DMS 273 (cell line): ENCODE measurements at regions not wholly inside any gene's neighbourhood (a gene's known extent, or its start where the extent isn't known, plus 50 kb on each side); places are given as distances from the start of the nearest gene placed in this dataset.
"Not testable (repeated sequence)": the region's sequence is repeated elsewhere in the genome, so short reads cannot be mapped to it uniquely, and the experiment has no call there.

Source experiments
- DNase-seq: peaks from one replicate; lab custom pipeline; 2025; ENCODE audit not compliant: unreplicated experiment; lab: John Stamatoyannopoulos, UW

- DNase-seq = no peak
Measured at GRCh38 chr5:12204761-12205160, 300.5 kb upstream of the CTNND2 start.

GRCh38 chr5:12193536-12193935 lies 289.3 kb upstream of the CTNND2 start:
- no peak for DNase-seq

- DNase-seq = no peak
Measured at GRCh38 chr5:12183003-12183402, 278.8 kb upstream of the CTNND2 start.

- DNase-seq = no peak
Measured at GRCh38 chr5:12177851-12178250, 273.6 kb upstream of the CTNND2 start.

- no peak for DNase-seq
Measured at GRCh38 chr5:12177225-12177624, 273.0 kb upstream of the CTNND2 start.

DNA sequence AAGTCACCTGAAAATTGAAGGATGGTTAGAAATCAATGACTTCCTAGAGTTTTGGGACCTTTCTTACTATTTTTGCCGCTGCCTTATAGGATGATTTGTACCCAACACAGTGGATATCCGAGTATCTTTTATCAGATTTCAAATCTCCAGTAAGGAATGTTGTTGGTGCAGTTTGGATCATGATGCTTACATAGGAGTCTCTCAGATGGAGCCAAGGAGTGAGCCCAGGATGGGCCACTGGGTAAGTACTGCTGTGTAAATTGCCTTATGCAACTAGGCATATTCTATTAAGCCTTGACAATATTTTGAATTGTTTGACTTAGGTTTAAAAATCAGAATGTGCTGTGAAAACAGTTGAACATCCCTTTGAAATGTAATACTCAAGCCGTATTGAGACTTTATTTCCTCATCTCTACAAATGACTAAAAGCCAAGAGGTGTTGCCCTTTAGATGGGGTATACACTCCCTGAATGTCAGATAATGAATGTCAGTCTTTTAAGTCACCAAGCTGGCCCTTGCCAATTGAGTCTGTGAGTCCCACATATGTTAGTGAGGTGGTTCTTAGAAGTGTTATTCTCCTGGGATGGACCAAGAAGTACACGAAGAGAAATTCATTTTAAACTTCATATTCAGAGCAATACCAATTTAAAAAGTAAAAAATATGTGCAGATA lies 271.8 kb upstream of the CTNND2 start:
- no peak for DNase-seq

GRCh38 chr5:12174734-12175133 lies 270.5 kb upstream of the CTNND2 start:
- no peak for DNase-seq

DNA sequence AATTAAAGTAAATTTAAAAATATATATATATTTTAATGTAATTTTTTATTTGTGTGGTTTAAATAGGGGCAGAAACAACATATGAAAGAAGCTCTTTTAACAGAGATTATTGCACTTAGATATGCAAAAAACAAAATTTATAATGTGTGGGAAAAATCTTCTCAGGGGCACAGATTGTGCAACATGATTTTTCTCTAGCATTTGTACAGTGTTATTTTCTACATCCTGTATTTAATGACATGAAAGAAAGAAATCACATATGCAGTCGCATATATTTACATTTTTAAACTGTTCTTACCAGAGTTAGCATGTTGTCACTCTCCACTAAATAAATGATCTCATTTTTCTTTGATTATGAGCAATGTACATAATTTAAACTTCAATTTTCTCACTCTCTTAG lies 265.3 kb upstream of the CTNND2 start:
- no peak for DNase-seq

GRCh38 chr5:12162863-12163262 lies 258.6 kb upstream of the CTNND2 start:
- no peak for DNase-seq

DNA sequence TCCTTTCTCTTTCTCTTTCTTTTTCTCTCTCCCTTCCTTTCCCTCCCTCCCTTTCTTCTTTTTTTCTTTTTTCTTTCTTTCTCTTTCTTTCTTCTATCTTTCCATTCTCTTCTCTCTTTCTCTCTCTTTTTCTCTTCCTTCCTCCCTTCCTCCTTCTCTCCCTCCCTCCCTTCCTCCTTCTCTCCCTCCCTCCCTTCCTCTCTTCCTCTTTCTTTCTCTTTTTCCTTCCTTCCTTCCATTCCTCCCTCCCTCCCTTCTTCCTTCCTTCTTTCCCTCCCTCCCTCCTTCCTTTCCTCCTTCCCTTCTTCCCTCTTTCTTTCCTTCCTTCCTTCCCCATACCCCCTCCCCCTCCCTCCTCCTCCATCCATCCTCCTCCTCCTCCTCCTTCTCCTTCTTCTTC lies 243.3 kb upstream of the CTNND2 start:
- no peak for DNase-seq

DNA sequence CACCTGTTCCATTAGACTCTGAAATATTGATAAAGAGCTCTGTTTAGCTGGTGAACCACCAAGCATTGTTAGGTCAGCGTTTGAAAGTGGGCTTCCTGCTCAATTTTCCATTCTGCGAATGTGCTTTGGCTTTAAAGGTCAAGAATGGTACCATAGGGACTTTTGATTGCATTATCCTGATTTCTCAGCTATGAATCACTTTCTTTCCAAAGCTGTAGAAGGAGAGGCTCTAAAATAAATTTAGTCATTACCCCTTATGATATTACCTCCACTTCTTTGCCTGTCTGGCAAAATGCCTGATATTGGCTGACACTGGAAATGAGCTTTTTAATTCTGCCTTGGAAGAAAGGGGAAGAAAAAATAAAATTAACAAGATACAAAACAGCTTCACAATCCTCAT lies 237.2 kb upstream of the CTNND2 start:
- DNase-seq = no peak

DNA sequence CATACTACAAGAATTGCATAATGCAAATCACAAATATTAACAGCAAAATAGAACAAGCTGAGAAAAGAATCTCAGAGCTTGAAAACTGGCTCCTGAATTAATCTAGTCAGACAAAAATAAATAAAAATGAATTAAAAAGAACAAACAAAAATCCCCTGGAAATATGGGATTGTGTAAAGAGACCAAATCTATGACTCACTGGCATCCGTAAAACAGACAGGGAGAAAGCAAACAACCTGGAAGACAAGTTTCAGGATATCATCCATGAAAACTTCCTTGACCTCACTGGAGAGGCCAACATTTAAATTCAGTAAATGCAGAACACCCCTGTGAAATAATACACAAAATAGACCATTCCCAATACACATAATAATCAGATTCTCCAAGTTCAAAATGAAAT lies 229.3 kb upstream of the CTNND2 start:
- DNase-seq = no peak

- not testable (repeated sequence) for DNase-seq
Measured at GRCh38 chr5:12131020-12131419, 226.8 kb upstream of the CTNND2 start.

GRCh38 chr5:12125895-12126294 lies 221.6 kb upstream of the CTNND2 start:
- no peak for DNase-seq

DNA sequence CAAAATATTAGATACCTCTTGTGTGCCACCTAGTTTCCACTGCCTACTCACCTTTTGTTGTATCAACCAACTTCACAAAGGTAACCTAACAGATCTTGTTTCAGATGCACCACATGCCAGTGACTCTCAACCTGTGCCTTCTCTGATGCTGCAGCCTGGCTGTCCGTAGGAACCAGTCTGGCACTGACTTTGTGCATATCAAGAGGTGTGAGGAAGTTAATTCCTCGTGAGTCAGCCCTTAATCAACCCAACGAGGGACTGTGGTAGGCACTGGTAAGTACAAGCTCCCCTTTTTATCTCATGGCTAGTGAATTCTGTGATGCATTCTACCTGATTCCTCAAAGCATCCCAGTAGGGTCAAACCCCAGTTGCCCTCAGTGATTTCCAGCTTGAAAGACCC lies 215.4 kb upstream of the CTNND2 start:
- no peak for DNase-seq

DNA sequence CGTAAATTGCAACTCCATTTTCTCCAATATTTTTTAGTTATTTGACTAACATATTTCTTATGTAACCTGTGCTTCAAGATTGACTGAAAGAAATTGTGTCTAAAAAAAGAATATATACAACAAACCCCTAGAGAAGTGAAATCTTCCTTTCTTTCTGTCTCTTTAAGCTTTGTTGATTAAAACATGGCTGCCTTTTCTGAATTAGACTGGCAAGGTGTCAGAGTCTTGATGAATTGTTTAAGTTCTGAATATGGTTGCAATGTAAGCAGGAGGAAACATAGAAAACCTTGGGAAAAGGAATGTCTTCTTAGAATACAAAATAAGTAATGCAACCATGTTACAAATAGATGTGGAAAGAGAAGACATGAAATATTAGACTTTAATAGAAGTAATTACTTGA lies 209.8 kb upstream of the CTNND2 start:
- DNase-seq = no peak

DNA sequence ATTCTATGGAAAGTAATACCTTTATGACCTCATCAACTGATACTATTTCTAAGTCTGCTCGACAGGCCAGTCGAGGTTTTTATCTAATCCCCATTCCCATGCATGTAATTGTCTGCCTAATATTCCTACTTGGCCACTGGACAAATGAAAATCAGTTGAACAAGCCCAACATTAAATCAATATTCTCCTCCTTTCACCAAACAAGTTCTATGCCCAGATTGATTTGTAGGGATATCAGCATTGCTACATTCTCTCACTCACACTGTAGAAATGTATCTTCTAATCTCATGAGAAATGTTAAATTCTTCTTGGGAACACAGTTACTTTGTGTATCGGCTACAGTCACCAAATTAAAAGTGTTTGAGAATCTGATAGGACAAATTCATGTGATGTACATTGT lies 208.8 kb upstream of the CTNND2 start:
- DNase-seq = no peak

- DNase-seq = no peak
Measured at GRCh38 chr5:12111261-12111660, 207.0 kb upstream of the CTNND2 start.

- DNase-seq = no peak
Measured at GRCh38 chr5:12110629-12111028, 206.4 kb upstream of the CTNND2 start.

- no peak for DNase-seq
Measured at GRCh38 chr5:12109075-12109688, 204.9 kb upstream of the CTNND2 start.

DNA sequence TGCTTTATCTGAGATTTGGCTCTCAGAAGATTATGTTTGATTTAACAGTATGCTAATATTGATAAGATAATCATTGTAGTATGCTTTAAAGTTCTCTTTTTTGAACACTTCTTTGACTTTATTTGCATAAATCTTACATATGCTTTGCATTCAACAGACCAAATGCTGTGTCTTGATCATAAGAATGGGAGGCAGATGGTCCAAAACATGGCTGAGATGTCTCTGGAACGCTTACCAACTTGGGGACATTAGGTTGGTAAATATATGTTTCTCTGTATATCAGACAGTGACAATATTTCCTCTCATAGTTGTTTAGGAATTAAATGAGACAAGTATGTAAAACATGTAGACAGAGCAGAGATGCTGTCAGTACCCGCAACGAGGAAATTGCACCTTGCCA lies 197.9 kb upstream of the CTNND2 start:
- DNase-seq = no peak

DNA sequence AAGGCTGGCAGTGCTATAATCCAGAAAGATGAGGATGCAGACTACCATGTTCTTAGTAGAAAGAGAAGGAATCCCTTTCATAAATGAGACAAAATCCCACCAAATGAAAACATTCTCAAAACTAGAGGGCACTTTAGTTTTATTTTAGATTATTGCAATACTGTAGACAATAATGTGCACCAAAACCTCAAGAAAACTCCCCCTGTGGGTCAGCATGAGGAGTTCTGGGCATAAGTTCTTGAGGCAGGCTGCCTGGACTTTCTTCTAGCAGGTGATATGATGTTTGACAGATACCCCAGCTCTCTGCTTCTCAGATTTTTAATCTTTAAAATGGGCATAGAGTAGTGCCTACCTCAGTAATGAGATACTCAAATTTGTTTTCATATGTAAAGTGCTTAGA lies 196.3 kb upstream of the CTNND2 start:
- no peak for DNase-seq

DNA sequence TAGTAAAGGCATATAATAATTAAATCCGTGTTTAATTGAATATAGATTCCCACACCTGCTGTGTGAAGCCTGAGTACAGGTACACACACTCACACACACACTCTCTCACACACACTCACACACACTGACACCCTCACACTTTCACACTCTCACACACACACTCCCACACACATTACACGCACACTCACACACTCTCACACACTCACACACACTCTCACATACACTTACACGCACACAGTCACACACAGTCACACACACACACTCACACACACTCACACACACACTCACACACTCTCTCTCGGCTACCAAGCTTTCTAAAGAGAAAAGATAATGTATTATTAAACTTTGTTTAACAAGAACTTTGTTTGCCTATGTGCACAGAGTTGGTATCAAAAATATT lies 195.1 kb upstream of the CTNND2 start:
- DNase-seq = no peak
